BLaER1 treated with 17β-estradiol and CSF1 and Interleukin-3, amounts not matched to agents 10 nM and 100 nM (cell line): ENCODE measurements at regions not wholly inside any gene's neighbourhood (a gene's known extent, or its start where the extent isn't known, plus 50 kb on each side); places are given as distances from the start of the nearest gene placed in this dataset.

ENCODE experiments used
- H3K27ac ChIP-seq, 11 experiments: shearing (Covaris generic); formaldehyde crosslinking; 2 replicates each; pipeline ENCODE4 v1.8.1; 2022
- H3K27me3 ChIP-seq, 11 experiments: shearing (Covaris generic); formaldehyde crosslinking; 2 replicates each; pipeline ENCODE4 v1.8.1; 2022
- H3K36me3 ChIP-seq, 11 experiments: shearing (Covaris generic); formaldehyde crosslinking; 2 replicates each; pipeline ENCODE4 v1.8.1; 2022
- H3K4me1 ChIP-seq, 10 experiments: shearing (Covaris generic); formaldehyde crosslinking; 2 replicates each; pipeline ENCODE4 v1.8.1; 2022
- H3K4me2 ChIP-seq, 11 experiments: shearing (Covaris generic); formaldehyde crosslinking; 2 replicates each; pipeline ENCODE4 v1.8.1; 2022
- H3K4me3 ChIP-seq, 10 experiments: shearing (Covaris generic); formaldehyde crosslinking; 2 replicates each; pipeline ENCODE4 v1.8.1; 2022
- H3K9ac ChIP-seq, 11 experiments: shearing (Covaris generic); formaldehyde crosslinking; 2 replicates each; pipeline ENCODE4 v1.8.1; 2022
- H3K9me3 ChIP-seq, 11 experiments: shearing (Covaris generic); formaldehyde crosslinking; replicated peaks in 1 of 11; 2 replicates each; pipeline ENCODE4 v1.8.1; 2022
- H4K20me1 ChIP-seq, 11 experiments: shearing (Covaris generic); formaldehyde crosslinking; 2 replicates each; pipeline ENCODE4 v1.8.1; 2022
- Cebpa-rat ChIP-seq, 11 experiments: shearing (Covaris generic); IDR thresholded peaks; 2 replicates each; pipeline ENCODE4 v1.8.1; 2022

DNA sequence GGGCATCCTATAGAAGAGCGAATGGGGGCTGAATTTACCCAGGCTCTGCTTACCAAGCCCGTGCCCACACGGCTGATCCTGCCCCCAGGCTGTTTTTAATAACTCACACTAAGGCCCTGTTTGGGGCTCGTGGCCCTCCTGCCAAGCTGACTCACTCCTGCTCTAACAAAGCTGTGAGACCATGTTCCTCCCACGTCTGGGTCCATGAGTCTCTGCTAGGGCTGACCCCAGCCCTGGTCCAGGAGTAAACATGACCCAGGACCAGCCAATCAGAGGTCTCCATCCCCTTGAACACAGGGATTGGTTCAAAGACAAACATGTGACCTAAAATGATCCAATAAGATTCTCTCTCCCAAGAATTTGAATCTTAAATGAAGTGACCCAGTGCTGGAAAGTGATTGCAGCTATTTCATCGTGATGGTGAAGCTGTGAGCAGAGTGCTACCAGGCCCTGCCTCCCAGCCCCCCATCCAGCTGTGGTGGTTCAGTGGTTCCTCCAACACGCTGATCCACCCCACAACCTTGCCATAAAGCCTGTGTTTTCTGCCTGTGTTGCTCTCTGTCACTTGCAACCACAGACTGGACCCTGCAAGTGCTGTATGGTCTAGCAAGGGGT, 57.2 kb downstream of the C16orf82 start:
- Histone ChIP-seq H3K27me3 (no peaks in the 10 kb centered on the region), H4K20me1 (no peaks in the 10 kb centered on the region), H3K27ac (no peak overlapping the region), H3K4me3 (no peak overlapping the region), H3K9me3 (peaks cover 30 to 56% (median 39%) of the 10 kb centered on the region in 11 experiments), H3K4me2 (no peak overlapping the region), H3K36me3 (no peaks in the 10 kb centered on the region), H3K4me1 (peaks cover 1 to 6% (median 3%) of the 10 kb centered on the region in 10 experiments; a peak in 19 of 20 replicates), H3K9ac (no peak overlapping the region)
- no peak for TF ChIP-seq Cebpa-rat (IDR thresholded peaks at IDR 0.05)

- Histone ChIP-seq H3K27ac (no peak overlapping the region), H3K9me3 (peaks cover 30 to 52% (median 41%) of the 10 kb centered on the region in 11 experiments), H3K9ac (no peak overlapping the region), H4K20me1 (no peaks in the 10 kb centered on the region), H3K27me3 (no peaks in the 10 kb centered on the region), H3K4me3 (no peak overlapping the region), H3K4me1 (peaks cover 0 to 8% (median 2%) of the 10 kb centered on the region in 10 experiments; a peak in 6 of 20 replicates), H3K36me3 (no peaks in the 10 kb centered on the region), H3K4me2 (no peak overlapping the region)
- no peak for TF ChIP-seq Cebpa-rat (IDR thresholded peaks at IDR 0.05)
Observed at GRCh38 chr16:27127308-27127707, 60.6 kb downstream of the C16orf82 start.

GRCh38 chr16:27129401-27129800, 62.7 kb downstream of the C16orf82 start:
- H3K27ac ChIP-seq = no peak overlapping the region
- H3K4me2 ChIP-seq = no peak overlapping the region
- no peak for TF ChIP-seq Cebpa-rat (IDR thresholded peaks at IDR 0.05)
- H3K27me3 ChIP-seq = no peaks in the 10 kb centered on the region
- H4K20me1 ChIP-seq = no peaks in the 10 kb centered on the region
- H3K4me1 ChIP-seq = peaks cover 0 to 8% (median 2%) of the 10 kb centered on the region in 10 experiments; a peak in 6 of 20 replicates
- no peaks in the 10 kb centered on the region; a peak in 1 of 22 replicates for H3K36me3 ChIP-seq
- no peak overlapping the region for H3K4me3 ChIP-seq
- H3K9me3 ChIP-seq = peaks cover 33 to 53% (median 42%) of the 10 kb centered on the region in 11 experiments
- no peak overlapping the region for H3K9ac ChIP-seq

- H3K4me2 ChIP-seq = no peak overlapping the region
- peaks cover 0 to 13% (median 7%) of the 10 kb centered on the region in 10 experiments; a peak in 11 of 20 replicates for H3K4me1 ChIP-seq
- no peak for TF ChIP-seq Cebpa-rat (IDR thresholded peaks at IDR 0.05)
- H3K27ac ChIP-seq = no peak overlapping the region
- H3K9ac ChIP-seq = no peak overlapping the region
- H3K27me3 ChIP-seq = no peaks in the 10 kb centered on the region
- H4K20me1 ChIP-seq = no peaks in the 10 kb centered on the region
- no peak overlapping the region for H3K4me3 ChIP-seq
- peaks cover 0 to 13% (median 6%) of the 10 kb centered on the region in 11 experiments; a peak in 9 of 22 replicates for H3K9me3 ChIP-seq
- H3K36me3 ChIP-seq = no peaks in the 10 kb centered on the region
Observed at GRCh38 chr16:27138257-27138656, 65.1 kb upstream of the KDM8 start.

DNA sequence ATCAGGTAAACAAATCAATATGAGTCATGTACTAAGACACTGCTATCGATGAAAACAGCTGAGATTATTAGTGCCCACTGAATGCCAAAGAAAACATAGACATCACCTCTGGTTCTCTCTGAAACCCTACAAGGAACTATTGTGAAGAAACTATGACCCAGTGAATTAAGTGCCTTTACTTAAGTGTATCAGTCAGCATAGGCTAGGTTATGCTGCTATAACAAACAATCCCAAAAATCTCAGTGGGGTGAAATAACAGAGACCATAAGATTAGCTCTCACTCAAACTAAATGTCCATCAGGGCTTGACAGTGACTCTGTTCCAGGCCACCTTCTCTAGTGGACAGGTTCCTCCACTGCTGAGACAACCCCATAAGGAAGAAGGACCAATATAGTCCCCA, 57.7 kb upstream of the KDM8 start:
- Histone ChIP-seq H3K9ac (no peak overlapping the region), H3K27ac (no peak overlapping the region), H4K20me1 (no peaks in the 10 kb centered on the region), H3K36me3 (no peaks in the 10 kb centered on the region), H3K4me1 (no peaks in the 10 kb centered on the region), H3K4me2 (no peak overlapping the region), H3K9me3 (peaks cover 0 to 7% (median 0%) of the 10 kb centered on the region in 11 experiments; a peak in 4 of 22 replicates), H3K27me3 (no peaks in the 10 kb centered on the region), H3K4me3 (no peak overlapping the region)
- TF ChIP-seq Cebpa-rat (IDR thresholded peaks at IDR 0.05) = no peak

GRCh38 chr16:27149986-27150385, 53.3 kb upstream of the KDM8 start:
- no peak overlapping the region for H3K9ac ChIP-seq
- H3K36me3 ChIP-seq = no peaks in the 10 kb centered on the region
- TF ChIP-seq Cebpa-rat (IDR thresholded peaks at IDR 0.05) = no peak
- H4K20me1 ChIP-seq = no peaks in the 10 kb centered on the region
- no peak overlapping the region for H3K4me3 ChIP-seq
- H3K4me2 ChIP-seq = no peak overlapping the region
- H3K9me3 ChIP-seq = peaks cover 0 to 7% (median 0%) of the 10 kb centered on the region in 11 experiments; a peak in 4 of 22 replicates
- H3K27me3 ChIP-seq = no peaks in the 10 kb centered on the region
- H3K4me1 ChIP-seq = peaks cover 0 to 7% (median 6%) of the 10 kb centered on the region in 10 experiments; a peak in 11 of 20 replicates
- H3K27ac ChIP-seq = no peak overlapping the region

DNA sequence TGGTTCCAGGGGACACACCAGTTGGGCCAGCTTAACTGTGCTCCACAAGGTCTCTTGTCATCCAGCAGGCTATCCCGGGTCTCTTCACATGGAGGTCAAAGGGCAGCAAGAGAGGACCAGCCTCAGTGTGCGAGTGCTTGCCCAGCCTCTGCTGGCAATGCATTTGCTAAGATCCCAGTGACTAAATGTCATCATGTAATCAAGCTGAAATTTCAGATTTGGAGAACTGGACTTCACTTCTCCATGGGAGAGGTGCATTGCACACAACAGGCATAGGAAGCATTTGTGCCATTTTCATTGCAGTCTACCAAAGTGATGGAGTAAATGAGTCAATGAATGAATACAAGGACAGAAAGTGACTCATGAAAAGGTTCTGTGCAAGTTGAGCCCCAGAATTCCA, 51.2 kb upstream of the KDM8 start:
- Histone ChIP-seq H3K9ac (no peak overlapping the region), H3K4me3 (no peak overlapping the region), H3K27ac (no peak overlapping the region), H3K4me1 (peaks cover 0 to 26% (median 11%) of the 10 kb centered on the region in 10 experiments; a peak in 13 of 20 replicates), H4K20me1 (no peaks in the 10 kb centered on the region), H3K9me3 (no peaks in the 10 kb centered on the region), H3K27me3 (no peaks in the 10 kb centered on the region), H3K4me2 (no peak overlapping the region), H3K36me3 (no peaks in the 10 kb centered on the region)
- no peak for TF ChIP-seq Cebpa-rat (IDR thresholded peaks at IDR 0.05)

- TF ChIP-seq Cebpa-rat (IDR thresholded peaks at IDR 0.05) = no peak
- H3K27ac ChIP-seq = no peak overlapping the region
- no peaks in the 10 kb centered on the region for H3K36me3 ChIP-seq
- H3K4me1 ChIP-seq = peaks cover 0 to 28% (median 11%) of the 10 kb centered on the region in 10 experiments; a peak in 13 of 20 replicates
- no peak overlapping the region for H3K9ac ChIP-seq
- H3K9me3 ChIP-seq = no peaks in the 10 kb centered on the region
- no peaks in the 10 kb centered on the region for H3K27me3 ChIP-seq
- H3K4me3 ChIP-seq = no peak overlapping the region
- no peak overlapping the region for H3K4me2 ChIP-seq
- no peaks in the 10 kb centered on the region for H4K20me1 ChIP-seq
Observed at GRCh38 chr16:27152801-27153200, 50.5 kb upstream of the KDM8 start.
